WI38 (cell line): ENCODE measurements at regions not wholly inside any gene's neighbourhood (a gene's known extent, or its start where the extent isn't known, plus 50 kb on each side); places are given as distances from the start of the nearest gene placed in this dataset.

ENCODE experiments used
- H3K4me3 ChIP-seq: 2 replicates; pipeline ENCODE4 v1.5.1; 2011; ENCODE audit warnings: low read depth, mild to moderate bottlenecking, control low read depth, low read length
- CTCF ChIP-seq: IDR thresholded peaks from 2 replicates; pipeline ENCODE4 v1.5.1; 2012; ENCODE audit warnings: low read depth, mild to moderate bottlenecking, control low read depth, low read length

- no peak for TF ChIP-seq CTCF
These were observed 311.8 kb downstream of the TOX3 start for GRCh38 chr16:52235186-52235585.

DNA sequence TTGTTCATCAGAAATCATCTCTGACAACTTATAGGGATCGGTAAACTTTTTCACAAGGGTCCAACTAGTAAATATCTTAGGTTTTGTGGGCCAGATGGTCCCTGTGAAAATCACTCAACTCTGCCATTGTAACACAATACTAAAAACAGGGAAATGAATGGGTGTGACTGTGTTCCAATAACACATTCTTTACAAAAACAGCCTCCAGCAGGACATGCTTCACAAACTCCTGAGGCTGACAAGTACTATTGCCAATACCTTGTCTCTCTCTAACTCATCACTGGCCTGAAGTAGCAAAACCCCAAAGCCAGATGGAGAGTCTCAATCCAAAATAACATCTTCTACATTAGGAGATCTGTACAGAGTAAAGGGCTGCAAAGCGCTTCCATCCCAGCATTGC, 312.3 kb downstream of the TOX3 start:
- no peak for TF ChIP-seq CTCF
- H3K4me3 ChIP-seq = no peak overlapping the region

More at GRCh38 chr16:52235186-52235585, 311.8 kb downstream of the TOX3 start:
- no peak overlapping the region for H3K4me3 ChIP-seq

DNA sequence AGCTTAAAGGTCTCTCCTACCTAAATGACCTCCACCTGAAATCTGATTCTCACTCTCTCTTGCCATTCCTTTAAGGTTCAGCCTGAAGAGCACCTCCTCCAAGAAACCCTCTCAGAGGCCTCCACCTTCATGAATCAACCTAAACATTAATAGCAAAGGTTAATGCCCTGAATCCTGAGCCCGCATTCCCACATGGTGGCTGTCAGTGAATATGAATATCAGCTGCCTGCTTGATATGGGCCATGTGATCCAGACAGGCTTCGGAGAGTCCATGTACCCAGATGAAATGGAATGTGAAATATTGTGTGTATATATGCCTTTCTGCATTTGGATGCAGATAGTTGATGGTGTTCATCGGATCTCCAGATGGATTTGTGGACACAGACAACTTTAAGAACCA, 317.5 kb downstream of the TOX3 start:
- H3K4me3 ChIP-seq = no peak overlapping the region
- no peak for TF ChIP-seq CTCF

- H3K4me3 ChIP-seq = no peak overlapping the region
- TF ChIP-seq CTCF = no peak
These were observed 319.1 kb downstream of the TOX3 start for GRCh38 chr16:52227851-52228250.

DNA sequence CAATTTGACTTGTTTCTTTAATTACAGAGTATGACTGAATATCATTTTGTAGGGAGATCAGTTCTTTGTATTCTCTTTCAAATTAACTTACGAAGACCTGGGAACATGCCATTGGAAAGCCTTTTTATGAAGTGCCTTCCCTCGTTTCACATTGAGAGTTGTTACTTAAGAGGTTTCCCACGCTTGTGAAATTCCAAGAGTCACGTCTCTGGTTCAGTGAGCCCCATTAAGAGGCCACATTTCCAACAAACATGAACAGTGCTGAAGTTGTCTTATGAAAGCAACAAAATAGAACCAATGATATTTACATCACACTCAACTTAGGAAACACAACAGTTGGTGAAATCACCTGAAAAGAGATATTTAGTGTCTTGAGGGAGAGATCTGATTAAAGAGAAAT, 334.1 kb downstream of the TOX3 start:
- H3K4me3 ChIP-seq = no peak overlapping the region
- no peak for TF ChIP-seq CTCF

GRCh38 chr16:52209227-52209626, 337.7 kb downstream of the TOX3 start:
- no peak for TF ChIP-seq CTCF
- no peak overlapping the region for H3K4me3 ChIP-seq

- H3K4me3 ChIP-seq = no peak overlapping the region
These were observed 343.8 kb downstream of the TOX3 start for GRCh38 chr16:52203096-52203495.

More at GRCh38 chr16:52203096-52203495, 343.8 kb downstream of the TOX3 start:
- TF ChIP-seq CTCF = no peak
